ENCODE measurements at regions not wholly inside any gene's neighbourhood (a gene's known extent, or its start where the extent isn't known, plus 50 kb on each side); places are given as distances from the start of the nearest gene placed in this dataset.

DNA sequence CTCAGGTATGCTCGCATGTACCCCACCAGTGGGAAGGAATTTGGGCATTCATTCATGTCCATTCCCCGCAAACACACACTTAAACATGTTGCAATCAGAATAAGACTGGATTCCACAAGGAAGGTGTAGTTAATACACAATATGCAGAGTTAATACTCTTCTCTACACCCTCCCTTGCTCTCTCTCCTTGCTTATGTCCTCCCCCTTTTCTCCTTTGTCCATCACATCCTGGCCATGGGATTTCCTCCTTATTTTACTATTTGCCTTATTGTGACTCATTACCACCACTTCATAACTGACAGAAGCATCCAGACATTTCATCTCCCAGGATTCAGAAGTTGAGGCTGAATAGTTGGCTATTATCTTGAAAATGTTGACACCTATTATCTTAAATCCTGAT is 473.8 kb upstream of the SPHKAP start:
- TF ChIP-seq, protein P1, sequence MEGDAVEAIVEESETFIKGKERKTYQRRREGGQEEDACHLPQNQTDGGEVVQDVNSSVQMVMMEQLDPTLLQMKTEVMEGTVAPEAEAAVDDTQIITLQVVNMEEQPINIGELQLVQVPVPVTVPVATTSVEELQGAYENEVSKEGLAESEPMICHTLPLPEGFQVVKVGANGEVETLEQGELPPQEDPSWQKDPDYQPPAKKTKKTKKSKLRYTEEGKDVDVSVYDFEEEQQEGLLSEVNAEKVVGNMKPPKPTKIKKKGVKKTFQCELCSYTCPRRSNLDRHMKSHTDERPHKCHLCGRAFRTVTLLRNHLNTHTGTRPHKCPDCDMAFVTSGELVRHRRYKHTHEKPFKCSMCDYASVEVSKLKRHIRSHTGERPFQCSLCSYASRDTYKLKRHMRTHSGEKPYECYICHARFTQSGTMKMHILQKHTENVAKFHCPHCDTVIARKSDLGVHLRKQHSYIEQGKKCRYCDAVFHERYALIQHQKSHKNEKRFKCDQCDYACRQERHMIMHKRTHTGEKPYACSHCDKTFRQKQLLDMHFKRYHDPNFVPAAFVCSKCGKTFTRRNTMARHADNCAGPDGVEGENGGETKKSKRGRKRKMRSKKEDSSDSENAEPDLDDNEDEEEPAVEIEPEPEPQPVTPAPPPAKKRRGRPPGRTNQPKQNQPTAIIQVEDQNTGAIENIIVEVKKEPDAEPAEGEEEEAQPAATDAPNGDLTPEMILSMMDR (IDR thresholded peaks at IDR 0.05), result no peak
- TF ChIP-seq POLR2A (IDR thresholded peaks at IDR 0.05), result no peak
- TF ChIP-seq POLR2AphosphoS5 (IDR thresholded peaks at IDR 0.05; ENCODE audit: insufficient read depth in 1 of 2, low read depth in 1 of 2), result no peak

Measured in vagina (tissue), 2 donors.